WTC11 (cell line): ENCODE measurements at regions not wholly inside any gene's neighbourhood (a gene's known extent, or its start where the extent isn't known, plus 50 kb on each side); places are given as distances from the start of the nearest gene placed in this dataset.

Source experiments
- ATAC-seq: fragments of 200-7000 bp; cut with Tn5 transposase; 2 replicates; pipeline ENCODE4 v1.10.0; 2021; ENCODE audit warnings: mild to moderate bottlenecking, moderate library complexity
- CTCF ChIA-PET: fragments of 300-600 bp; sonication (Branson Sonifier 250); formaldehyde crosslinking; loops from one replicate; lab custom pipeline; 2021; ENCODE audit warnings: antibody characterized with exemption; lab: Charles Lee
- POLR2A ChIA-PET: fragments of 350-600 bp; sonication (Branson Sonifier 250); formaldehyde crosslinking; loops from one replicate; lab custom pipeline; 2021; ENCODE audit warnings: antibody characterized with exemption; lab: Charles Lee
- DNase-seq: peaks from one replicate; pipeline ENCODE4 v3.0.0; 2021; ENCODE audit warnings: low spot score
- H3K27ac Mint-ChIP-seq: 2 replicates; pipeline ENCODE4 v1.8.0; 2021; ENCODE audit warnings: mixed read lengths
- H3K27me3 Mint-ChIP-seq: 2 replicates; pipeline ENCODE4 v1.8.0; 2021; ENCODE audit warnings: low read depth, mild to moderate bottlenecking, moderate library complexity, mixed read lengths
- H3K36me3 Mint-ChIP-seq: 2 replicates; pipeline ENCODE4 v1.8.0; 2021; ENCODE audit warnings: mixed read lengths
- H3K4me1 Mint-ChIP-seq: 2 replicates; pipeline ENCODE4 v1.8.0; 2022; ENCODE audit warnings: mixed read lengths
- H3K4me3 Mint-ChIP-seq: 2 replicates; pipeline ENCODE4 v1.8.0; 2021; ENCODE audit warnings: mild to moderate bottlenecking, moderate library complexity, mixed read lengths
- H3K9me3 Mint-ChIP-seq: 2 replicates; pipeline ENCODE4 v1.8.0; 2021; ENCODE audit warnings: mixed read lengths
- CTCF ChIP-seq: fragments of 200-600 bp; IDR thresholded peaks from 2 replicates; pipeline ENCODE4 v1.8.0; 2022; ENCODE audit warnings: antibody characterized with exemption
- ELF4 ChIP-seq: sonication (generic); formaldehyde crosslinking; IDR thresholded peaks from 2 replicates; pipeline ENCODE4 v1.8.1; 2022; ENCODE audit warnings: low read depth, mild to moderate bottlenecking, moderate library complexity, missing genetic modification reagents
- ERG ChIP-seq: fragments of 250-450 bp; sonication (Bioruptor Pico); IDR thresholded peaks from 2 replicates; pipeline ENCODE4 v1.8.0; 2021; ENCODE audit warnings: mild to moderate bottlenecking
- ETV6 ChIP-seq: sonication (generic); formaldehyde crosslinking; IDR thresholded peaks from 2 replicates; pipeline ENCODE4 v1.8.1; 2022; ENCODE audit warnings: mild to moderate bottlenecking, missing genetic modification reagents
- FOXK1 ChIP-seq: sonication (generic); formaldehyde crosslinking; IDR thresholded peaks from 2 replicates; pipeline ENCODE4 v1.8.0; 2022; ENCODE audit warnings: mild to moderate bottlenecking, moderate library complexity, missing genetic modification reagents
- GABPB1 ChIP-seq: sonication (generic); formaldehyde crosslinking; IDR thresholded peaks from 2 replicates; pipeline ENCODE4 v1.8.1; 2023; ENCODE audit warnings: mild to moderate bottlenecking, missing genetic modification reagents
- NFYB ChIP-seq: sonication (generic); formaldehyde crosslinking; conservative IDR thresholded peaks from 2 replicates; pipeline ENCODE4 v1.8.0; 2022; ENCODE audit warnings: low read depth, missing genetic modification reagents
- OVOL2 ChIP-seq: fragments of 250-450 bp; sonication (Bioruptor Pico); IDR thresholded peaks from 2 replicates; pipeline ENCODE4 v1.9.0; 2021; ENCODE audit warnings: mild to moderate bottlenecking, borderline replicate concordance
- PRRX2 ChIP-seq: fragments of 250-450 bp; sonication (Bioruptor Pico); IDR thresholded peaks from 2 replicates; pipeline ENCODE4 v1.8.0; 2021; ENCODE audit warnings: mild to moderate bottlenecking
- RELA ChIP-seq: sonication (generic); formaldehyde crosslinking; IDR thresholded peaks from 2 replicates; pipeline ENCODE4 v1.8.1; 2022; ENCODE audit warnings: missing genetic modification reagents, mild to moderate bottlenecking, borderline replicate concordance
- TCF7 ChIP-seq: sonication (generic); formaldehyde crosslinking; IDR thresholded peaks from 2 replicates; pipeline ENCODE4 v1.8.0; 2022; ENCODE audit warnings: mild to moderate bottlenecking, low read depth, missing genetic modification reagents, moderate library complexity
- TEAD4 ChIP-seq: sonication (generic); formaldehyde crosslinking; IDR thresholded peaks from 2 replicates; pipeline ENCODE4 v1.8.0; 2022; ENCODE audit warnings: mild to moderate bottlenecking, missing genetic modification reagents
- ZNF219 ChIP-seq: sonication (generic); formaldehyde crosslinking; IDR thresholded peaks from 2 replicates; pipeline ENCODE4 v1.8.0; 2023; ENCODE audit warnings: missing genetic modification reagents, mild to moderate bottlenecking, borderline replicate concordance
- ZNF232 ChIP-seq: sonication (generic); formaldehyde crosslinking; IDR thresholded peaks from 2 replicates; pipeline ENCODE4 v1.8.0; 2022; ENCODE audit warnings: mild to moderate bottlenecking, missing genetic modification reagents
- ZNF263 ChIP-seq: sonication (generic); formaldehyde crosslinking; IDR thresholded peaks from 2 replicates; pipeline ENCODE4 v1.8.1; 2022; ENCODE audit warnings: low read depth, mild to moderate bottlenecking, moderate library complexity, missing genetic modification reagents
- ZNF396 ChIP-seq: fragments of 250-450 bp; sonication (Bioruptor Pico); IDR thresholded peaks from 2 replicates; pipeline ENCODE4 v1.8.0; 2021; ENCODE audit warnings: mild to moderate bottlenecking, moderate library complexity, borderline replicate concordance
- ZNF671 ChIP-seq: fragments of 250-450 bp; sonication (Bioruptor Pico); IDR thresholded peaks from 2 replicates; pipeline ENCODE4 v1.8.0; 2021; ENCODE audit warnings: mild to moderate bottlenecking
- TF ChIP-seq, protein P1 (sequence below): fragments of 250-450 bp; sonication (Bioruptor Pico); IDR thresholded peaks from 2 replicates; pipeline ENCODE4 v1.9.0; 2021; ENCODE audit warnings: mild to moderate bottlenecking
- TF ChIP-seq, protein P2 (sequence below): sonication (generic); formaldehyde crosslinking; IDR thresholded peaks from 2 replicates; pipeline ENCODE4 v1.8.0; 2023; ENCODE audit warnings: missing genetic modification reagents, mild to moderate bottlenecking, borderline replicate concordance
- TF ChIP-seq, protein P3 (sequence below): sonication (generic); formaldehyde crosslinking; conservative IDR thresholded peaks from 2 replicates; pipeline ENCODE4 v1.8.1; 2022; ENCODE audit warnings: mild to moderate bottlenecking, missing genetic modification reagents
- TF ChIP-seq, protein P4 (sequence below): sonication (generic); formaldehyde crosslinking; IDR thresholded peaks from 2 replicates; pipeline ENCODE4 v1.8.1; 2023; ENCODE audit warnings: mild to moderate bottlenecking, missing genetic modification reagents

DNA sequence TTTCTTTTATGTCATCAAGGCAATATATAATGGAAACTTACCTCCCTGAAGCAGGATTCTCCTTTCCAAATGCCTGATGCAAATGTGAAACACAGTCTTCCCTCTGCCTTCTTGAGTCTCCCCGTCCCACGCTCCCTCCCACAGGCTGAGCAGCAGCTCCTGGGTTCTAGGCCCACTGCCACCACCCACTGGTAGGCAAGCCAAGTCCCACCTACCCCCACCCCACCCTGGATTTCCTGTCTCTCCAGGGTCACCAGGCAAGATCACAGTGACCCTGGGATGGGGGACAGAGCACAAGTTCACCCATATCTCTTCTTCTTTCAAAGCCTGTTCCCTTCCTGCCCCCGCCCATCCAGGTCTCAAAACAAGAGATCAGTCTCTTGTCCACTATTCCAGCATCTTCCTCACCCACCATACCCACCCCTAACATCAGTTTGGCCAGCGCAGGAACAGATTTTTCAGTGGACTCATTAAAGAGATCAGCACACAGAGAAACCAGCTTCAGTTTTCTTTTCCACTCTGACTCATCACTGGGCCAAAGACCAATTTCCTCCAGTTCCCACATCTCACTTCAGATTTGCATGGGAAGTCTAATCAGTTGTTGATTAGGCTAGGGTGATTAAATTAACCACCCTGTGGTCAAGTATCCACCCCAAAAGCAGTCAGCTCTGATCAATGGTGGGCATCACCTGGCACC is 151.5 kb downstream of the ACTL7B start (continued):
- TF ChIP-seq FOXK1 (no peak), ZNF263 (CRISPR knock-in tag) (no peak), ERG (CRISPR knock-in tag) (no peak), NFYB (CRISPR knock-in tag) (no peak), TEAD4 (no peak), RELA (CRISPR knock-in tag) (no peak), ZNF671 (CRISPR knock-in tag) (no peak), CTCF (no peak)
- TF ChIP-seq, protein P1, sequence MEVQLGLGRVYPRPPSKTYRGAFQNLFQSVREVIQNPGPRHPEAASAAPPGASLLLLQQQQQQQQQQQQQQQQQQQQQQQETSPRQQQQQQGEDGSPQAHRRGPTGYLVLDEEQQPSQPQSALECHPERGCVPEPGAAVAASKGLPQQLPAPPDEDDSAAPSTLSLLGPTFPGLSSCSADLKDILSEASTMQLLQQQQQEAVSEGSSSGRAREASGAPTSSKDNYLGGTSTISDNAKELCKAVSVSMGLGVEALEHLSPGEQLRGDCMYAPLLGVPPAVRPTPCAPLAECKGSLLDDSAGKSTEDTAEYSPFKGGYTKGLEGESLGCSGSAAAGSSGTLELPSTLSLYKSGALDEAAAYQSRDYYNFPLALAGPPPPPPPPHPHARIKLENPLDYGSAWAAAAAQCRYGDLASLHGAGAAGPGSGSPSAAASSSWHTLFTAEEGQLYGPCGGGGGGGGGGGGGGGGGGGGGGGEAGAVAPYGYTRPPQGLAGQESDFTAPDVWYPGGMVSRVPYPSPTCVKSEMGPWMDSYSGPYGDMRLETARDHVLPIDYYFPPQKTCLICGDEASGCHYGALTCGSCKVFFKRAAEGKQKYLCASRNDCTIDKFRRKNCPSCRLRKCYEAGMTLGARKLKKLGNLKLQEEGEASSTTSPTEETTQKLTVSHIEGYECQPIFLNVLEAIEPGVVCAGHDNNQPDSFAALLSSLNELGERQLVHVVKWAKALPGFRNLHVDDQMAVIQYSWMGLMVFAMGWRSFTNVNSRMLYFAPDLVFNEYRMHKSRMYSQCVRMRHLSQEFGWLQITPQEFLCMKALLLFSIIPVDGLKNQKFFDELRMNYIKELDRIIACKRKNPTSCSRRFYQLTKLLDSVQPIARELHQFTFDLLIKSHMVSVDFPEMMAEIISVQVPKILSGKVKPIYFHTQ (CRISPR knock-in tag), result no peak
- TF ChIP-seq, protein P2, sequence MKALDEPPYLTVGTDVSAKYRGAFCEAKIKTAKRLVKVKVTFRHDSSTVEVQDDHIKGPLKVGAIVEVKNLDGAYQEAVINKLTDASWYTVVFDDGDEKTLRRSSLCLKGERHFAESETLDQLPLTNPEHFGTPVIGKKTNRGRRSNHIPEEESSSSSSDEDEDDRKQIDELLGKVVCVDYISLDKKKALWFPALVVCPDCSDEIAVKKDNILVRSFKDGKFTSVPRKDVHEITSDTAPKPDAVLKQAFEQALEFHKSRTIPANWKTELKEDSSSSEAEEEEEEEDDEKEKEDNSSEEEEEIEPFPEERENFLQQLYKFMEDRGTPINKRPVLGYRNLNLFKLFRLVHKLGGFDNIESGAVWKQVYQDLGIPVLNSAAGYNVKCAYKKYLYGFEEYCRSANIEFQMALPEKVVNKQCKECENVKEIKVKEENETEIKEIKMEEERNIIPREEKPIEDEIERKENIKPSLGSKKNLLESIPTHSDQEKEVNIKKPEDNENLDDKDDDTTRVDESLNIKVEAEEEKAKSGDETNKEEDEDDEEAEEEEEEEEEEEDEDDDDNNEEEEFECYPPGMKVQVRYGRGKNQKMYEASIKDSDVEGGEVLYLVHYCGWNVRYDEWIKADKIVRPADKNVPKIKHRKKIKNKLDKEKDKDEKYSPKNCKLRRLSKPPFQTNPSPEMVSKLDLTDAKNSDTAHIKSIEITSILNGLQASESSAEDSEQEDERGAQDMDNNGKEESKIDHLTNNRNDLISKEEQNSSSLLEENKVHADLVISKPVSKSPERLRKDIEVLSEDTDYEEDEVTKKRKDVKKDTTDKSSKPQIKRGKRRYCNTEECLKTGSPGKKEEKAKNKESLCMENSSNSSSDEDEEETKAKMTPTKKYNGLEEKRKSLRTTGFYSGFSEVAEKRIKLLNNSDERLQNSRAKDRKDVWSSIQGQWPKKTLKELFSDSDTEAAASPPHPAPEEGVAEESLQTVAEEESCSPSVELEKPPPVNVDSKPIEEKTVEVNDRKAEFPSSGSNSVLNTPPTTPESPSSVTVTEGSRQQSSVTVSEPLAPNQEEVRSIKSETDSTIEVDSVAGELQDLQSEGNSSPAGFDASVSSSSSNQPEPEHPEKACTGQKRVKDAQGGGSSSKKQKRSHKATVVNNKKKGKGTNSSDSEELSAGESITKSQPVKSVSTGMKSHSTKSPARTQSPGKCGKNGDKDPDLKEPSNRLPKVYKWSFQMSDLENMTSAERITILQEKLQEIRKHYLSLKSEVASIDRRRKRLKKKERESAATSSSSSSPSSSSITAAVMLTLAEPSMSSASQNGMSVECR (CRISPR knock-in tag), result no peak
- TF ChIP-seq, protein P3, sequence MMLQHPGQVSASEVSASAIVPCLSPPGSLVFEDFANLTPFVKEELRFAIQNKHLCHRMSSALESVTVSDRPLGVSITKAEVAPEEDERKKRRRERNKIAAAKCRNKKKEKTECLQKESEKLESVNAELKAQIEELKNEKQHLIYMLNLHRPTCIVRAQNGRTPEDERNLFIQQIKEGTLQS (CRISPR knock-in tag), result no peak

DNA sequence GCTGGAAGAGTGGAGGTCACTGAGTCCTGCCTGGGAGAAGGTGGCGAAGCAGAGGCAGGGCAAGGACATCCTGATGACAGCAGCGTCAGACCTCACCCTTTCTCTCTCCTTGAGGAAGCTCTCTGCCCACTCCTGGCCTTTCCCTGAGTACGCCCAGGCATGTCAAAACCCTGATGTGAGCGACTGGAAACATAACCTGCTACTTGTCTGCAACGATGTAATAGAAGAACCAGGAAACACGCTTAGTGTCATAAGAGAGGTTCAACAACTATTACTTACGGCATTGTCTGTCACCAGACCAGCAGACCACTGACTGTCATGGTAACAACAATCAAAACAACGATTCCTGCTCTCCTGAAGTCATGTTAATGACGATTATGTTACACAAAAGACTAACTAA is 152.4 kb downstream of the ACTL7B start:
- ChIA-PET CTCF (no interaction called here), POLR2A (no interaction called here)
- no peak for DNase-seq
- H3K27me3 Mint-ChIP-seq, result no peaks in the 10 kb centered on the region; the same call in 1 of the 2 replicates
- ATAC-seq, result no peak
- no peaks in the 10 kb centered on the region for H3K36me3 Mint-ChIP-seq
- no peak overlapping the region for H3K4me3 Mint-ChIP-seq
- no peak overlapping the region for H3K27ac Mint-ChIP-seq
- peaks cover 19% of the 10 kb centered on the region for H3K4me1 Mint-ChIP-seq
- H3K9me3 Mint-ChIP-seq, result peaks cover 10% of the 10 kb centered on the region
- TF ChIP-seq ZNF219 (CRISPR knock-in tag) (no peak), ETV6 (CRISPR knock-in tag) (no peak), RELA (CRISPR knock-in tag) (no peak), PRRX2 (CRISPR knock-in tag) (no peak), TEAD4 (no peak), ZNF232 (no peak), TCF7 (no peak), NFYB (CRISPR knock-in tag) (no peak), ELF4 (CRISPR knock-in tag) (no peak), OVOL2 (no peak), ZNF396 (CRISPR knock-in tag) (no peak), CTCF (no peak), GABPB1 (CRISPR knock-in tag) (no peak)
- TF ChIP-seq, protein P4, sequence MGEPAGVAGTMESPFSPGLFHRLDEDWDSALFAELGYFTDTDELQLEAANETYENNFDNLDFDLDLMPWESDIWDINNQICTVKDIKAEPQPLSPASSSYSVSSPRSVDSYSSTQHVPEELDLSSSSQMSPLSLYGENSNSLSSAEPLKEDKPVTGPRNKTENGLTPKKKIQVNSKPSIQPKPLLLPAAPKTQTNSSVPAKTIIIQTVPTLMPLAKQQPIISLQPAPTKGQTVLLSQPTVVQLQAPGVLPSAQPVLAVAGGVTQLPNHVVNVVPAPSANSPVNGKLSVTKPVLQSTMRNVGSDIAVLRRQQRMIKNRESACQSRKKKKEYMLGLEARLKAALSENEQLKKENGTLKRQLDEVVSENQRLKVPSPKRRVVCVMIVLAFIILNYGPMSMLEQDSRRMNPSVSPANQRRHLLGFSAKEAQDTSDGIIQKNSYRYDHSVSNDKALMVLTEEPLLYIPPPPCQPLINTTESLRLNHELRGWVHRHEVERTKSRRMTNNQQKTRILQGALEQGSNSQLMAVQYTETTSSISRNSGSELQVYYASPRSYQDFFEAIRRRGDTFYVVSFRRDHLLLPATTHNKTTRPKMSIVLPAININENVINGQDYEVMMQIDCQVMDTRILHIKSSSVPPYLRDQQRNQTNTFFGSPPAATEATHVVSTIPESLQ (CRISPR knock-in tag), result no peak
